Pancreas (tissue), 10 donors: ENCODE measurements at regions not wholly inside any gene's neighbourhood (a gene's known extent, or its start where the extent isn't known, plus 50 kb on each side); places are given as distances from the start of the nearest gene placed in this dataset.

ENCODE experiments used
- ATAC-seq, 4 donors: fragments of 200-7000 bp; cut with Tn5 transposase; one replicate each; pipeline versions ENCODE4 v1.8.0 to v1.9.1; 2020; ENCODE audit warnings: mild to moderate bottlenecking in 4 of 4, moderate library complexity in 4 of 4
- DNase-seq, 6 donors: peaks; one replicate each; pipeline ENCODE4 v3.0.0-alpha.2; 2020
- FAIRE-seq: peaks from 2 replicates; lab custom pipeline; 2012; peaks lifted over from hg19 to GRCh38; lab: Jason Lieb, UNC
- H3K27ac ChIP-seq, 4 donors: fragments of 200-600 bp; sonication (generic); 1 replicate in 3 of 4; 2 replicates in 1 of 4; pipeline versions ENCODE4 v1.5.0 to v1.8.0; 2020
- H3K27me3 ChIP-seq, 4 donors: fragments of 200-600 bp; one replicate each; pipeline ENCODE4 v1.8.0; 2021
- H3K36me3 ChIP-seq, 3 donors: fragments of 200-600 bp; sonication (generic) in 1 of 3; one replicate each; pipeline versions ENCODE4 v1.5.0 to v1.8.0; 2020 to 2021
- H3K4me1 ChIP-seq, 3 donors: fragments of 200-600 bp; one replicate each; pipeline ENCODE4 v1.8.0; 2021
- H3K4me3 ChIP-seq, 4 donors: fragments of 200-600 bp; sonication (generic) in 2 of 4; one replicate each; pipeline versions ENCODE4 v1.5.0 to v1.8.0; 2020 to 2021
- H3K9me3 ChIP-seq, 4 donors: fragments of 200-600 bp; one replicate each; pipeline ENCODE4 v1.8.0; 2021
- CTCF ChIP-seq, 4 donors: fragments of 200-600 bp; sonication (generic) in 3 of 4; IDR thresholded peaks; one replicate each; pipeline versions ENCODE4 v1.5.0 to v1.8.0; 2021; ENCODE audit warnings: antibody characterized with exemption in 4 of 4
- WGBS, 2 donors: extraction: QIAGEN DNeasy Blood & Tissue Kit; methylation state at CpG; one replicate each; pipeline ENCODE4 v1.1.7; 2013; 5-methylcytosine and 5-hydroxymethylcytosine counted together
- intact Hi-C, 3 donors: fragments of 100-400 bp; cut with DNase I; formaldehyde crosslinking; loops; one replicate each; pipeline versions ENCODE4 v1.11.1 to v1.14.2; 2022
- donor health status: healthy with polysubstance abuse.
- donor health status: DM: no; HTN: no; CAD: no; lungs with moderate emphysema.
- donor health status: DM: no; HTN: no; CAD: no.
- donor health status: control.
- donor health status: control.
- donor health status: Bipolar disorder and iron deficiency.
- donor health status: DM: yes; HTN: yes; CAD: no.
- donor health status: DM: no; HTN: no; CAD: no.
- donor health status: DM: no; HTN: no; CAD: no.
- donor health status: DM: yes; HTN: yes; CAD: no.

DNA sequence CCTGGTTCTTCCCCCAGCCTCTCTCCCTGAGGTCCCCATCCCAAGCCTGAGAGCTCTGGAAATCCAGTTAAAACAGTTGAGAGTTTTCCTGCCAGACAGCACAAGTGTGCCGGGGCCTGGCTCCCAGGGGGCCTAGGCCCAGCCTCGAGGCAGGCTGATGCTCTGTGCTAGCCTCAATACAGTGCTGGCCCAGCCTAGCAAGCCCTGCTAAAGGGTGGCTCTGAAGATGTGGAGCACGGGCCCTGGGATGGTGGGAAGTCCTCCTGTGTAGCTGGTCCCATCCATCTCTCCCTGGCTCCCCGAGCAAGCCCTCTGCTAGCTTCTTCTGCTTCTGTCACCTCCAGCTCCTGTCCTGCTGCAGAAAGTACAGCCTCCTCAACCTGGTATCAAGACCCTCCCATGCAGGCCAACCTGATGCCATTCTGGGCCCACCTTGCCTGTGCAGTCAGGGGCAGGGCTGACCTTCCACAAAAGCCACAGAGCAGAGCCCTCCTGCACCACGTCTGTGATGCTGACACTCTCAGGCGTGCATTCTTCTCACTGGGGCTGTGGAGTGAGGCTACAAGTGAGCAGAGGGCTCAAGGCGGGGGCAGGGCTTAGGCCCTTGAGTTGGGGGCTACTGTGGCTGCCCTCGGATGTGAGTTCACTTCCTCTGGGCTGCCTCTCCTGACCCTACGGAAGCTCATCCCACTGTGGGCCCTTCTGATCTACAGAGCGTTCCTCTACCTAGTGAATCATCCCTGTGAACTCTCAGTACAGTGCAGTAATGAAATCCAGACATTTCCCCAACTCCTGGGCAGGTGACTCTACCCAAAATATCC lies 60.1 kb upstream of the LAPTM4A start:
- H3K27me3 ChIP-seq: no peaks in the 10 kb centered on the region
- no peak overlapping the region for H3K27ac ChIP-seq
- DNase-seq (no peak), ATAC-seq (no peak), FAIRE-seq (no peak)
- no peak for TF ChIP-seq CTCF (IDR thresholded peaks at IDR 0.05)
- H3K36me3 ChIP-seq: no peaks in the 10 kb centered on the region
- H3K4me1 ChIP-seq: no peaks in the 10 kb centered on the region
- 67 to 78% methylated on average over 10 of the region's 10 CpGs for WGBS, 2 donors
- H3K4me3 ChIP-seq: no peak overlapping the region
- intact Hi-C loops: no loop called here
- H3K9me3 ChIP-seq: no peaks in the 10 kb centered on the region

GRCh38 chr2:20110876-20111275 lies 59.4 kb upstream of the LAPTM4A start:
- DNase-seq: no peak
- no peaks in the 10 kb centered on the region for H3K36me3 ChIP-seq
- no peak for ATAC-seq
- no peaks in the 10 kb centered on the region for H3K4me1 ChIP-seq
- no peak overlapping the region for H3K4me3 ChIP-seq
- intact Hi-C loops: no loop called here
- 64 to 72% methylated on average over 7 of the region's 7 CpGs for WGBS, 2 donors
- no peak for FAIRE-seq
- no peaks in the 10 kb centered on the region for H3K27me3 ChIP-seq
- TF ChIP-seq CTCF (IDR thresholded peaks at IDR 0.05): no peak
- no peaks in the 10 kb centered on the region for H3K9me3 ChIP-seq
- H3K27ac ChIP-seq: no peak overlapping the region

GRCh38 chr2:20110383-20110782 lies 59.0 kb upstream of the LAPTM4A start:
- H3K27ac ChIP-seq: no peak overlapping the region
- H3K9me3 ChIP-seq: no peaks in the 10 kb centered on the region
- no peak overlapping the region for H3K4me3 ChIP-seq
- no peak for FAIRE-seq
- DNase-seq: no peak
- no peak for ATAC-seq
- intact Hi-C loops: no loop called here
- WGBS, 2 donors: 83 to 92% methylated on average over 3 of the region's 3 CpGs
- H3K36me3 ChIP-seq: no peaks in the 10 kb centered on the region
- H3K4me1 ChIP-seq: no peaks in the 10 kb centered on the region
- no peak for TF ChIP-seq CTCF (IDR thresholded peaks at IDR 0.05)
- no peaks in the 10 kb centered on the region for H3K27me3 ChIP-seq

DNA sequence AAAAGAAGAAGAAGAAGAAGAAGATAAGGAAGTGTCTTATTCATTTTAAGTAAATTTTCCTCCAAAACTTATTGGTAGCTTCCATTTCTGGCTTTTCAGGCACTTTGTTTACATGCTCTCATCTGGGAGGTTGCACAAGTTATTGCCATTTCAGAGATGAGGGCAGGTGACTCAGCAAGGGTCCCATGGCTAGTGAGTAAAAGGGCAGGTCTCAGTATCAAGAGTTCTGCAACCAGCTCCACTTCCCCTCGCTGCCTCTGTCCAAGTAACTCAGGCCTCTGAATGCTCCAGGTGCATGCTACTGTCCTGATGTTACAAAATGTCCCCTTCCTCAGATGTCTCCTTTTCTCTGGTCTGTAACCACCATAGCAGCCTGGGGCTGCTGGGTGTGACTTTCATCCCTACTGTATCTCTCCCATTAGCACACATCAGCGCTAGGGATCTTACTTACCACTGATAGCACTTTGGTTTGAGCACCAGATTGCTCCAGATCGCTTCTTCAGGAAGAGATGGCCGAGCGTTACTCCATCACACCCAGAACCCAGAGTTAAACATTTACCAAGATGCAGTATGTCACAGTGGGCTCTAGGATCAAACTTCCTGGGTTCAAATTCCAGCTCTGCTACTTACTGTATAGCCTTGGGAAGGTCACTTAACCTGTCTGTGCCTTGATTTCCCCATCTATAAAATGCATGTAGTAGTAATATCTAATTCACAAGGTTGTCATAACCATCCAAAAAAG lies 57.4 kb upstream of the LAPTM4A start:
- ATAC-seq (no peak), DNase-seq (no peak), FAIRE-seq (no peak)
- Histone ChIP-seq H3K4me1 (no peaks in the 10 kb centered on the region), H3K27ac (no peak overlapping the region), H3K27me3 (no peaks in the 10 kb centered on the region), H3K9me3 (no peaks in the 10 kb centered on the region), H3K36me3 (no peaks in the 10 kb centered on the region), H3K4me3 (no peak overlapping the region)
- intact Hi-C loops: no loop called here
- no peak for TF ChIP-seq CTCF (IDR thresholded peaks at IDR 0.05)
- WGBS, 2 donors: 61 to 63% methylated on average over 5 of the region's 5 CpGs

GRCh38 chr2:20107776-20108175 lies 56.3 kb upstream of the LAPTM4A start:
- Histone ChIP-seq H3K27me3 (no peaks in the 10 kb centered on the region), H3K36me3 (no peaks in the 10 kb centered on the region), H3K4me1 (no peaks in the 10 kb centered on the region), H3K4me3 (no peak overlapping the region), H3K27ac (no peak overlapping the region), H3K9me3 (no peaks in the 10 kb centered on the region)
- no peak for FAIRE-seq
- TF ChIP-seq CTCF (IDR thresholded peaks at IDR 0.05): no peak
- no peak for ATAC-seq
- 82 to 83% methylated on average over 5 of the region's 5 CpGs for WGBS, 2 donors
- intact Hi-C loops: no loop called here
- no peak for DNase-seq
